ENCODE measurements at regions not wholly inside any gene's neighbourhood (a gene's known extent, or its start where the extent isn't known, plus 50 kb on each side); places are given as distances from the start of the nearest gene placed in this dataset.

DNA sequence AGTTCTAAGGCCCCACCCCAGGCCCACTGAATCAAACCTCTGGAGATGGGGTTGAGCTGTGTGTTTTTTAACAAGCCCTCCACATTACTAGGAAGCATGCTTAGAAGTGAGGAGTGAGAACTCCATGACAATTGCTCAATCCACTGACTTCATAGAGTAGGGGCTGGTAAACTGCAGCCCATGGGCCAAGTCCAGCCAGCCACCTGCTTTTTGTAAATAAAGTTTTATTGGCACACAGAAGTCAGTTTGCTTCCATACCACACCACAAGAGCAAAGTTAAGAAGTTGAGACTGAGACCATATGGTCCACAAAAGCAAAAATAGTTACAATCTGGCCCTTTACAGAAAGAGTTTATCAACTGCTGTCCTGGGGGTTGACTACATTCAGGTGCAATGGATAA, 309.2 kb downstream of the SETD4 start:
- H3K27me3 ChIP-seq (ENCODE audit: insufficient read depth, low read length, poor library complexity, severe bottlenecking) = peaks cover 47% of the 10 kb centered on the region
- no peaks in the 10 kb centered on the region for H3K79me2 ChIP-seq (ENCODE audit: insufficient read depth, low read length)
- H2AFZ ChIP-seq (ENCODE audit: low read length) = no peak overlapping the region
- H4K20me1 ChIP-seq (ENCODE audit: insufficient read depth, low read length, poor library complexity, severe bottlenecking) = no peaks in the 10 kb centered on the region
- no peaks in the 10 kb centered on the region for H3K36me3 ChIP-seq (ENCODE audit: insufficient read depth, low read length)
- no peak overlapping the region for H3K4me2 ChIP-seq (ENCODE audit: low read depth, low read length, poor library complexity, severe bottlenecking)
- no peaks in the 10 kb centered on the region for H3K9me2 ChIP-seq (replicated peaks; ENCODE audit: low read depth, low read length)
- H3K4me3 ChIP-seq (ENCODE audit: low read length, poor library complexity, severe bottlenecking) = no peak overlapping the region
- no peaks in the 10 kb centered on the region for H3F3A ChIP-seq (ENCODE audit: low read depth)
- TF ChIP-seq, protein P1, sequence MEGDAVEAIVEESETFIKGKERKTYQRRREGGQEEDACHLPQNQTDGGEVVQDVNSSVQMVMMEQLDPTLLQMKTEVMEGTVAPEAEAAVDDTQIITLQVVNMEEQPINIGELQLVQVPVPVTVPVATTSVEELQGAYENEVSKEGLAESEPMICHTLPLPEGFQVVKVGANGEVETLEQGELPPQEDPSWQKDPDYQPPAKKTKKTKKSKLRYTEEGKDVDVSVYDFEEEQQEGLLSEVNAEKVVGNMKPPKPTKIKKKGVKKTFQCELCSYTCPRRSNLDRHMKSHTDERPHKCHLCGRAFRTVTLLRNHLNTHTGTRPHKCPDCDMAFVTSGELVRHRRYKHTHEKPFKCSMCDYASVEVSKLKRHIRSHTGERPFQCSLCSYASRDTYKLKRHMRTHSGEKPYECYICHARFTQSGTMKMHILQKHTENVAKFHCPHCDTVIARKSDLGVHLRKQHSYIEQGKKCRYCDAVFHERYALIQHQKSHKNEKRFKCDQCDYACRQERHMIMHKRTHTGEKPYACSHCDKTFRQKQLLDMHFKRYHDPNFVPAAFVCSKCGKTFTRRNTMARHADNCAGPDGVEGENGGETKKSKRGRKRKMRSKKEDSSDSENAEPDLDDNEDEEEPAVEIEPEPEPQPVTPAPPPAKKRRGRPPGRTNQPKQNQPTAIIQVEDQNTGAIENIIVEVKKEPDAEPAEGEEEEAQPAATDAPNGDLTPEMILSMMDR (conservative IDR thresholded peaks at IDR 0.05; ENCODE audit: low read length) = no peak
- no peak for TF ChIP-seq EZH2phosphoT487 (IDR thresholded peaks at IDR 0.05; ENCODE audit: borderline replicate concordance)
- H3K9ac ChIP-seq (ENCODE audit: low read depth, low read length, poor library complexity, severe bottlenecking) = no peak overlapping the region
- no peaks in the 10 kb centered on the region for H3K4me1 ChIP-seq (ENCODE audit: insufficient read depth, low read length, poor library complexity, severe bottlenecking)
- no peaks in the 10 kb centered on the region for H3K9me3 ChIP-seq (ENCODE audit: insufficient read depth, low read depth, low read length)

DNA sequence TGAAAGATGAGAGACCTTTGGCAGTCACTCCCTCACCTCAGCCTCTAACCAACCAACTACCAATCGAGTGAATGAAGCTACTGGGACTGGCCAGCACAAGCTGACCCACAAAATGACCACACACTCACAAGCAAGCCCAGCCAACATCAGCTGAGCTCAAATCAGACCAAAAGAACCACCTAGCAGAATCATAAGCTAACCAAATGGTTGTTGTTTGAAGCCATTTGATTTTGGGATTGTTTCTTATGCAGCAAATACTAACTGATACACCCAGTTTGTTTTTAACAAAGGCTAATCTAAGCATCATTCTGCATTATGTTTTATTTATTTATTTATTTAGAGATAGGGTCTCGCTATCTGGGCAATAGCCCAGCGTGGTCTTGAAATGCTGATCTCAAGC, 310.4 kb downstream of the SETD4 start:
- Histone ChIP-seq H3K4me2 (ENCODE audit: low read depth, low read length, poor library complexity, severe bottlenecking) (no peak overlapping the region), H3K9me3 (ENCODE audit: insufficient read depth, low read depth, low read length) (no peaks in the 10 kb centered on the region), H3K4me3 (ENCODE audit: low read length, poor library complexity, severe bottlenecking) (no peak overlapping the region), H3K36me3 (ENCODE audit: insufficient read depth, low read length) (no peaks in the 10 kb centered on the region), H3K79me2 (ENCODE audit: insufficient read depth, low read length) (no peaks in the 10 kb centered on the region), H4K20me1 (ENCODE audit: insufficient read depth, low read length, poor library complexity, severe bottlenecking) (no peaks in the 10 kb centered on the region), H3K9ac (ENCODE audit: low read depth, low read length, poor library complexity, severe bottlenecking) (no peak overlapping the region), H3K4me1 (ENCODE audit: insufficient read depth, low read length, poor library complexity, severe bottlenecking) (no peaks in the 10 kb centered on the region), H3K27me3 (ENCODE audit: insufficient read depth, low read length, poor library complexity, severe bottlenecking) (peaks cover 59% of the 10 kb centered on the region), H2AFZ (ENCODE audit: low read length) (no peak overlapping the region), H3F3A (ENCODE audit: low read depth) (no peaks in the 10 kb centered on the region), H3K9me2 (replicated peaks; ENCODE audit: low read depth, low read length) (no peaks in the 10 kb centered on the region)
- TF ChIP-seq EZH2phosphoT487 (IDR thresholded peaks at IDR 0.05; ENCODE audit: borderline replicate concordance) = no peak

DNA sequence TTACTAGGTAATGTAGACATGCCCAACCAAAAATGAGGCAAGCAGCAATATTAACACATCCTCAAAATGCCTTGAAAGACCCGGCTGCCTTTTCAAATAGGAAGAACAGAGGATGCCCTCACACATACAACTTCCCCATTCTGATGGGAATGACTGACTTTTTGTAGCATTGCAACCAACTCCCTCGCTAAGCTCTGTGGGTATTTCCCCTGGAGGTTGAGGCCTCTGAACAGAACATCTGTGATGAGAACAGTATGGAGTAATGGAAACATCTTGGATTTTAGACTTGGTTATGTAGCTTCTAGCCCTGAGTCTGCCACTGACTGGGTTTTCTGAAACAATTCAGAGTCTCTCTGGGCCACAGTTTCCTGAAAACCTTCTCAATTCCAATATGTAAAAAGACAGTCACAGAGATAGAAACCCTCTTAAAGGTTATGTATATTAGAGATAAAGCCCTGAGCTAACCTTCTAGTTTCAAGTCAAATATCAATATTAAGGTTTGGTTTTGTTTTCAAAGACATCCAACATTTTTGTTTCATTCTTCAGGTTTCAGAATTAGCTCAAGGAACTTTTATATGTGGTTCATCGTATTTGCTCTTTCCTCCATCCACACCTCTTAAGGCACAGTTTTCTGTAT, 311.5 kb downstream of the SETD4 start:
- Histone ChIP-seq H2AFZ (ENCODE audit: low read length) (no peak overlapping the region), H3K9ac (ENCODE audit: low read depth, low read length, poor library complexity, severe bottlenecking) (no peak overlapping the region), H3K4me2 (ENCODE audit: low read depth, low read length, poor library complexity, severe bottlenecking) (no peak overlapping the region), H3K4me1 (ENCODE audit: insufficient read depth, low read length, poor library complexity, severe bottlenecking) (no peaks in the 10 kb centered on the region), H3K36me3 (ENCODE audit: insufficient read depth, low read length) (no peaks in the 10 kb centered on the region), H3K9me2 (replicated peaks; ENCODE audit: low read depth, low read length) (no peaks in the 10 kb centered on the region), H3K27me3 (ENCODE audit: insufficient read depth, low read length, poor library complexity, severe bottlenecking) (peaks cover 70% of the 10 kb centered on the region), H4K20me1 (ENCODE audit: insufficient read depth, low read length, poor library complexity, severe bottlenecking) (no peaks in the 10 kb centered on the region), H3K79me2 (ENCODE audit: insufficient read depth, low read length) (no peaks in the 10 kb centered on the region), H3K9me3 (ENCODE audit: insufficient read depth, low read depth, low read length) (no peaks in the 10 kb centered on the region), H3K4me3 (ENCODE audit: low read length, poor library complexity, severe bottlenecking) (no peak overlapping the region), H3F3A (ENCODE audit: low read depth) (no peaks in the 10 kb centered on the region)
- TF ChIP-seq, protein P1 (conservative IDR thresholded peaks at IDR 0.05; ENCODE audit: low read length) = no peak
- TF ChIP-seq EZH2phosphoT487 (IDR thresholded peaks at IDR 0.05; ENCODE audit: borderline replicate concordance) = no peak

DNA sequence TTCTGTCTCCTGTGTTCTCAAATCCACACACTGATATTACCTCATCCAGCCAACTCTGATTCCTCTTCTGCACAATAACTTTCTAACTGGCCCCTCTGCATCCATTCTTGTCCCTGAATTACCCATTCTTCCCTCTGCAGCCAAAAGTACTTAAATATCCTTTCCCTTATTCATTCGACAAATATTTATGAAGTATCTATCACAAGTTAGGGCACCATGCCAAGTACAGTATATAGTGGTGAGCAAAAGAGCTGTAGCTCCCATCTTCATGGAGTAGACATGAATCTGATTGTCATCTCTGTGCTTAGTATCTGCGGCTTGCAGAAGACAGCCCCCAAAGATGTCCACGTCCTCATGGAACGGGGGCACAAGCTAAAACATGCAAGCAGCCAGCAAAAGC, 316.8 kb downstream of the SETD4 start:
- Histone ChIP-seq H2AFZ (ENCODE audit: low read length) (no peak overlapping the region), H3K27me3 (ENCODE audit: insufficient read depth, low read length, poor library complexity, severe bottlenecking) (peaks cover 91% of the 10 kb centered on the region), H3K4me2 (ENCODE audit: low read depth, low read length, poor library complexity, severe bottlenecking) (no peak overlapping the region), H3K36me3 (ENCODE audit: insufficient read depth, low read length) (no peaks in the 10 kb centered on the region), H3K4me1 (ENCODE audit: insufficient read depth, low read length, poor library complexity, severe bottlenecking) (no peaks in the 10 kb centered on the region), H3F3A (ENCODE audit: low read depth) (no peaks in the 10 kb centered on the region), H3K79me2 (ENCODE audit: insufficient read depth, low read length) (no peaks in the 10 kb centered on the region), H3K9me2 (replicated peaks; ENCODE audit: low read depth, low read length) (no peaks in the 10 kb centered on the region), H3K9ac (ENCODE audit: low read depth, low read length, poor library complexity, severe bottlenecking) (no peak overlapping the region), H3K4me3 (ENCODE audit: low read length, poor library complexity, severe bottlenecking) (no peak overlapping the region), H3K9me3 (ENCODE audit: insufficient read depth, low read depth, low read length) (no peaks in the 10 kb centered on the region), H4K20me1 (ENCODE audit: insufficient read depth, low read length, poor library complexity, severe bottlenecking) (no peaks in the 10 kb centered on the region)
- TF ChIP-seq, protein P1 (conservative IDR thresholded peaks at IDR 0.05; ENCODE audit: low read length) = no peak
